ENCODE measurements at regions not wholly inside any gene's neighbourhood (a gene's known extent, or its start where the extent isn't known, plus 50 kb on each side); places are given as distances from the start of the nearest gene placed in this dataset.

- Histone ChIP-seq H3K36me3 (no peaks in the 10 kb centered on the region), H3K9me3 (no peaks in the 10 kb centered on the region), H3K27ac (no peak overlapping the region), H3K4me1 (no peaks in the 10 kb centered on the region), H3K4me3 (replicated peaks in 1 of 3) (no peak overlapping the region), H3K27me3 (no peaks in the 10 kb centered on the region)
- intact Hi-C loops (cut with DNase I): no loop called here
- no peak for DNase-seq
- no peak for TF ChIP-seq POLR2A (IDR thresholded peaks at IDR 0.05)
- TF ChIP-seq CTCF (IDR thresholded peaks at IDR 0.05): no peak
- WGBS, 2 donors: 81 to 92% methylated on average over 3 of the region's 3 CpGs
Observed at GRCh38 chr6:134846865-134847264, 103.0 kb downstream of the ALDH8A1 start.

GRCh38 chr6:134846031-134846430 is 103.9 kb downstream of the ALDH8A1 start:
- no peaks in the 10 kb centered on the region for H3K36me3 ChIP-seq
- no peaks in the 10 kb centered on the region for H3K27me3 ChIP-seq
- 88 to 91% methylated on average over 7 of the region's 7 CpGs for WGBS, 2 donors
- TF ChIP-seq CTCF (IDR thresholded peaks at IDR 0.05) (no peak), POLR2A (IDR thresholded peaks at IDR 0.05) (no peak)
- no peaks in the 10 kb centered on the region for H3K4me1 ChIP-seq
- no peak overlapping the region for H3K4me3 ChIP-seq (replicated peaks in 1 of 3)
- intact Hi-C loops (cut with DNase I): no loop called here
- no peaks in the 10 kb centered on the region for H3K9me3 ChIP-seq
- no peak overlapping the region for H3K27ac ChIP-seq
- DNase-seq: no peak

GRCh38 chr6:134844120-134844519 is 105.8 kb downstream of the ALDH8A1 start:
- H3K4me3 ChIP-seq (replicated peaks in 1 of 3): no peak overlapping the region
- H3K27me3 ChIP-seq: no peaks in the 10 kb centered on the region
- no peaks in the 10 kb centered on the region for H3K36me3 ChIP-seq
- no peaks in the 10 kb centered on the region for H3K9me3 ChIP-seq
- DNase-seq: no peak
- WGBS, 2 donors: 95 to 100% methylated on average over 2 of the region's 2 CpGs
- intact Hi-C loops (cut with DNase I): no loop called here
- no peak overlapping the region for H3K27ac ChIP-seq
- H3K4me1 ChIP-seq: no peaks in the 10 kb centered on the region
- TF ChIP-seq POLR2A (IDR thresholded peaks at IDR 0.05) (no peak), CTCF (IDR thresholded peaks at IDR 0.05) (no peak)

GRCh38 chr6:134840086-134840867 is 109.6 kb downstream of the ALDH8A1 start:
- TF ChIP-seq CTCF (IDR thresholded peaks at IDR 0.05) (no peak), POLR2A (IDR thresholded peaks at IDR 0.05) (no peak)
- WGBS, 2 donors: 75 to 76% methylated on average over 7 of the region's 7 CpGs
- no peaks in the 10 kb centered on the region for H3K36me3 ChIP-seq
- H3K27me3 ChIP-seq: no peaks in the 10 kb centered on the region
- no peaks in the 10 kb centered on the region for H3K9me3 ChIP-seq
- no peak overlapping the region for H3K27ac ChIP-seq
- no peak overlapping the region for H3K4me3 ChIP-seq (replicated peaks in 1 of 3)
- peaks cover 8% of the 10 kb centered on the region in 2 donors for H3K4me1 ChIP-seq
- no peak for DNase-seq
- intact Hi-C loops (cut with DNase I): no loop called here

- no peak for TF ChIP-seq CTCF (IDR thresholded peaks at IDR 0.05)
- no peak for TF ChIP-seq POLR2A (IDR thresholded peaks at IDR 0.05)
- Histone ChIP-seq H3K4me3 (replicated peaks in 1 of 3) (no peak overlapping the region), H3K4me1 (peaks cover 8% of the 10 kb centered on the region in 2 donors), H3K27ac (no peak overlapping the region), H3K36me3 (no peaks in the 10 kb centered on the region), H3K9me3 (no peaks in the 10 kb centered on the region), H3K27me3 (no peaks in the 10 kb centered on the region)
- no peak for DNase-seq
- intact Hi-C loops (cut with DNase I): no loop called here
- WGBS, 2 donors: 72 to 75% methylated on average over 2 of the region's 2 CpGs
Observed at GRCh38 chr6:134835993-134836392, 113.9 kb downstream of the ALDH8A1 start.
